HG03175 (cell line): ENCODE measurements at regions not wholly inside any gene's neighbourhood (a gene's known extent, or its start where the extent isn't known, plus 50 kb on each side); places are given as distances from the start of the nearest gene placed in this dataset.
"Not testable (repeated sequence)": the region's sequence is repeated elsewhere in the genome, so short reads cannot be mapped to it uniquely, and the experiment has no call there.

ENCODE experiments used
- ATAC-seq: cut with Tn5 transposase; IDR thresholded peaks from one replicate; pipeline ENCODE4 v1.9.1; 2021; ENCODE audit warnings: mild to moderate bottlenecking, moderate library complexity; ENCODE audit not compliant: unreplicated experiment

DNA sequence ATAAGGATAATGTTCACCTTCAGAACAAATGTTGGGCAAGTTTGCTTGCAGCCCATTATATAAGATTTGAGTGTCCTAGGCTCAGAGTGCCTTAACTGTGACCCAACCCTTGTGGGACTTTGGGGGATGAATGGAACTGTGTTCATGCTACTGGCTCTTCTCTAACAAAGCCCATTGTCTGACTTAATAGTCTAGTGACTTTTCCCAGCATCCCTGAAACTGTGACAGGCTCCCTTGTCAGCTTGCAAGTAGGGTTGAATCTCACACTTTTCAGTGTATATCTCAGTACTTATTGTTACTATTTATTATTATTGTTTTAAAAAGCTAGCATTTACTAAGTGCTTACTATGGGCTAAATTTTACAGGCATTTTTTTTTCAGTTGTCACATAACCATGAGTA is 1488.2 kb downstream of the KHDRBS2 start:
- not testable (repeated sequence) for ATAC-seq

- ATAC-seq, result not testable (repeated sequence)
These were observed 1496.4 kb downstream of the KHDRBS2 start for GRCh38 chr6:60789601-60790000.

GRCh38 chr6:60782698-60783464 is 1503.1 kb downstream of the KHDRBS2 start:
- ATAC-seq, result not testable (repeated sequence)

GRCh38 chr6:60779591-60779990 is 1506.4 kb downstream of the KHDRBS2 start:
- ATAC-seq, result not testable (repeated sequence)

DNA sequence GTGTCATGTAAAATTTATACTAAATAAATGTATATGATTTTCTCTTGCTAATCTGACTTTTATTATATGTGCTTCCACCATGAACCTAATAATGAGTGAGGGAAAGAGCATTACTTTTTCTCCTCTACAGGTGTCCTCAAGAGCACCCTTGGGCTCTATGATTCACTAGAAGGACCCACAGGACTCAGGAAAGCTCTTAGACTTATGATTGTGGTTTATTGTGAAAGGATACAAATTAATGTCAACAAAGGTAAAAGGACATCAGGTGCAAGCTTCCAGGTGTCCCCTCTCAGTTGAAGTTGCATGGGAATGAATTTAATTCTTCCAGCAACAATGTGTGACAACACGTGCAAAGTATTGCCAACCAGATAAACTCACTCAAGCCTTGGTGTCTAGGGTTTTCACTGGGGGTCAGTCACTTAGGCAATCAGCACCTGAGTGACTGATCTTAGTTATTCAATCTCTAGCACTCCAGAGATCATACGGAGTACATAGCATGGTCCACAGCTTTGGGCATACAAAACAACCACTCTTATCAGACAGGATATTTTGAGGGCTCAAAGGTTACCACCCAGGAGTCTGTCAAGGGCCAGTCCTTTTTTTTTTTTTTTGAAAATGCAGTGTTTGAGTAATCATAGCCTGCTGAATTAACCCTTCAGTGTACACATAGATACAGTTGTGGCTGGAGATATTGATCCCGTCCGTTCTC is 1518.1 kb downstream of the KHDRBS2 start:
- ATAC-seq, result not testable (repeated sequence)

- ATAC-seq, result not testable (repeated sequence)
These were observed 1520.7 kb downstream of the KHDRBS2 start for GRCh38 chr6:60765331-60765730.

- ATAC-seq, result not testable (repeated sequence)
These were observed 1522.5 kb downstream of the KHDRBS2 start for GRCh38 chr6:60763464-60764080.

DNA sequence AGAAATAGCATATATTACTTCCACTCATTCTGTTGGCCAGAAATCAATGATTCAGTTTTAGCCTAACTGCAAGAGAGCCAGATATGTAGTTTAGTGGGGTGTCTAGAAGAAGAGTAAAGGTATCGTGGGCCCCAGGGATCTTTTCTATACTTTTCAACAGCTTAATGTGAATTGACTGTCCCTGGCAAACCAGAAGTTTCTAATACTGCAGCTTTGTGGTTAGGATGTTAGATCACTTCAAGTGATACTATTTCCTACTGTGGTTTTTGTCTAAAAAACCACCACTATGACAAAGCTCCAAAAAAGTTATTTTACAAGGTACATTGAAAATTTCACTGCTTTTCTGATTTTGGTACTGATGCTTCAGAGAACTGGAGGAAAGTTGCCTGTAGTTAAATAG is 1525.1 kb downstream of the KHDRBS2 start:
- not testable (repeated sequence) for ATAC-seq

- ATAC-seq, result not testable (repeated sequence)
These were observed 1526.7 kb downstream of the KHDRBS2 start for GRCh38 chr6:60759149-60759825.

DNA sequence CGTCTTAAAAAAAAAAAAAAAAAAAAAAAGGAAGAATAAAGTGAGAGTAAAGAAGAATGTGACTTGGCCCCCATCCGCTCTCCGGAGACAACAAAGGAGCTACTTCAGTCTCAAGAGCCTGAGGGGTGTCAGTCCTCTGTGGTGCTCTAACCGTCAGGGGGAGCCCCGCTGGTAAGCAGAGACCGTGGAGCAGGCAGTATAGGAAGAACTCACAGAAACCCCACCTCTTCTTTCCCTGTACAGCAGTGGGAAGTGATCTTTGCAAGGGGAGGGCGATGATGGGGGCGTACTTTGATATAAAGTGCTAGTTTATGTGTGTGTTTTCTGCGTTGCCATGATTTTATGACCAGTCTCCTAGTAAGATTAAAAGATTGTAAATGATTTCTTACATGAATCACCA is 1527.3 kb downstream of the KHDRBS2 start:
- not testable (repeated sequence) for ATAC-seq

DNA sequence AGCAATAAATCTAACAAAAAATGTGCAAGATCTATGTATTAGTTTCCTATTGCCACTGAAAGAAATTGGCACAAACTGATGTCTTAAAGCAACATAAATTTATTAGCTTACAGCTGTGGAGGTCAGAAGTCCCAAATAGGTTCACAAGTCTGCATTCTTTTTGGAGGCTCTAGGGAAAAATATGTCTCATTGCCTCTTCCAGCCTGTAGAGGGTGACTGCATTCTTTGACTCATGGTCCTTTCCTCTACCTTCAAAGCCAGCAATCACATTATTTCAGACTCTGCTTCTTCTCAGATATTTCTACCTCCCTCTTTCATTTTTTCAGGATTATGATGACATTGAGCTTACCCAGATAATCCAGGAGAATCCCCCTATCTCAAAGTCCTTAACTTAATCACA is 1531.1 kb downstream of the KHDRBS2 start:
- ATAC-seq, result no peak

DNA sequence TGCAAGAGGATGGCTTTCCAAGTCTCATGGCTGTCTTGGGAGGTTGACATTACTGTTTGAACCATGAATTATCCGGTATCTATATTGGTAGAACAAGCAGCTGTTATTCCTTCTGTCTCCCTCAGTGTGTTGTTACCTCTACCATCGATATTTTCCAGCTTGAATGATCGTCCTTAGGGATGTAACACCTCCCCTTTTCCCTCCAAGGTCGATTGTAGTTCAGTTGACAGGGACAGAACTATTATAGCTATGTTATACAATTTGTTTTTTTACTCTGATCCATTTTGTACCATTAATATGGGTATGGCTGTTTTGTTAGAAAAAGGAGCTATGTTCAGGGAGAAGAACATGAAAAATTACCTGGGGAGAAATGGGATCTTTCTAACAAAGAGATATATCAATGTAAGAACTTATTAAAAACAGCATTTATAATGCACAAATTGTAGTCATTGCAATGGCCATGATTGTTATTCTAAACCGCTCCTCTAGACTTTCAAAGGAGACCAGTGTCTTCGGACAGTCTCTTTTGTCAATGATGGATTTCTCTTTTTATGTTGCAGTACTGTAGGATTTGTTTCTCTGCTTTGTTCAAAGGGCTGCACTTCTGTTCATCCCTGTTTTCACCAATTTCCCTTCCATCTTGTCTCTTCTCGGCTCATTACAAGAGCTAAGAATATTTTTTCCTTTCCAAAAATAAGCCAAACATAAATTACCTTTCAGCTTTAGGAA is 1535.5 kb downstream of the KHDRBS2 start:
- not testable (repeated sequence) for ATAC-seq

- ATAC-seq, result not testable (repeated sequence)
These were observed 1538.1 kb downstream of the KHDRBS2 start for GRCh38 chr6:60747765-60748556.

GRCh38 chr6:60737764-60738425 is 1548.1 kb downstream of the KHDRBS2 start:
- ATAC-seq, result peak; percentile 93

DNA sequence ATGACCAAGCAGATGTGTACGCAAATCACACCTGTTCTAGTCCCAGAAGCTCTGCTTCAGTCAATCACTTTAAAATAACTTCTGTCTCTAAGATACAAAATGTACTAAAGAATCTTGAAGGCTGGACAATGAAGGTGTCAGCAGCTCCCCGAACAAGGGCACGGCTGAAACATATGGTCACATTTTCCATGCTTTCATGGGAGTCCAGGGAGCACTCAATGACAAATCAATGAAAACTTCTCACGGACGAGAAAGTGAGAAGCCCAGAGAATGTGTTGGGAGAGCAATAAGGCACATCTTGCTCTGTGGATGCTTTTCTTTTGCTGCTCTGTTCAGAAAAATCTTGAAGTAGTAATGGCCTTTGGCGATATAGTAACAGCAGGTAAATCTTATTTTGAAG is 1548.7 kb downstream of the KHDRBS2 start:
- not testable (repeated sequence) for ATAC-seq

- ATAC-seq, result not testable (repeated sequence)
These were observed 1562.1 kb downstream of the KHDRBS2 start for GRCh38 chr6:60723935-60724334.

DNA sequence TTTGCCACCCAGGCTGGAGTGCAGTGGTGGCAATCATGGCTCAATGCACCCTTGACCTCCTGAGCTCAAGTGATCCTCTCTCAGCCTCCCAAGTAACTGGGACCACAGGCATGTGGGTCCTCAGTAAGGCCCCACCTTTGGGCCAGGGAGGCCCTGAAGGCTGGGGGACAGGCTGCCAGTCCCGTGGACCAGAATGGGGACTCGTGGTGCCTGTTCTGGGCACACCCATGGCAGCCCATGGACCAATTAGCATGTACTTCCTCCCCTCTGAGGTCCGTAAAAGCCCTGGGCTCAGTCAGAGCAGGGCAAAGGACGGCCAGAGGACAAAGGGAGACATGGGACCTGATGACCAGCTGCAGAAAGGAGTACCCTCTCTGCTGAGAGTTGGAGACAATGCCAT is 1590.8 kb downstream of the KHDRBS2 start:
- no peak for ATAC-seq

GRCh38 chr6:60687085-60687484 is 1598.9 kb downstream of the KHDRBS2 start:
- no peak for ATAC-seq

GRCh38 chr6:60681806-60682205 is 1604.2 kb downstream of the KHDRBS2 start:
- no peak for ATAC-seq
